Panc1 (cell line): ENCODE measurements at regions not wholly inside any gene's neighbourhood (a gene's known extent, or its start where the extent isn't known, plus 50 kb on each side); places are given as distances from the start of the nearest gene placed in this dataset.
A peak's percentile ranks its signal among the peaks of the same experiment; 100 is the strongest.

Experiments
- ATAC-seq: fragments of 200-7000 bp; cut with Tn5 transposase; 2 replicates; pipeline ENCODE4 v1.9.1; 2020; ENCODE audit warnings: mild to moderate bottlenecking, moderate library complexity
- BruUV-seq: library from RNA; stranded (reverse); fragments of 400-500 nt; replicated peaks from 2 replicates; lab custom pipeline; 2021; lab: Mats Ljungman, UMichigan
- CTCF ChIA-PET: fragments of 300-600 bp; sonication (Branson Sonifier 250); formaldehyde crosslinking; loops from one replicate; lab custom pipeline; 2022; ENCODE audit warnings: antibody characterized with exemption; lab: Charles Lee
- POLR2A ChIA-PET: fragments of 300-600 bp; sonication (Branson Sonifier 250); formaldehyde crosslinking; loops from one replicate; lab custom pipeline; 2022; ENCODE audit warnings: antibody characterized with exemption; lab: Charles Lee
- DNase-seq: peaks from one replicate; pipeline ENCODE4 v3.0.0-alpha.2; 2010; ENCODE audit warnings: low read depth, low spot score
- H3K27ac ChIP-seq: 2 replicates; pipeline ENCODE4 v1.5.1; 2011; ENCODE audit warnings: mild to moderate bottlenecking, low read length, inconsistent platforms
- H3K27me3 ChIP-seq: fragments of 200-500 bp; sonication (Bioruptor generic); 2 replicates; pipeline ENCODE4 v1.6.0; 2014; ENCODE audit warnings: low read length, inconsistent platforms; ENCODE audit not compliant: control insufficient read depth, insufficient read depth
- H3K36me3 ChIP-seq: fragments of 200-500 bp; sonication (Bioruptor generic); 2 replicates; pipeline ENCODE4 v1.5.1; 2014; ENCODE audit warnings: inconsistent platforms, mild to moderate bottlenecking, low read length, moderate library complexity; ENCODE audit not compliant: control insufficient read depth, insufficient read depth
- H3K4me1 ChIP-seq: 2 replicates; pipeline ENCODE4 v1.5.1; 2011; ENCODE audit warnings: inconsistent platforms, mild to moderate bottlenecking, low read length, moderate library complexity; ENCODE audit not compliant: control insufficient read depth, insufficient read depth
- H3K4me3 ChIP-seq, 2 experiments: 2 replicates each; pipeline ENCODE4 v1.5.1; 2011 to 2012; ENCODE audit warnings: low read depth in 2 of 2, low read length in 2 of 2, mild to moderate bottlenecking in 2 of 2, inconsistent platforms in 1 of 2, moderate library complexity in 1 of 2
- H3K9me3 ChIP-seq: fragments of 200-500 bp; sonication (Bioruptor generic); 2 replicates; pipeline ENCODE4 v1.5.1; 2014; ENCODE audit warnings: low read depth, mild to moderate bottlenecking, inconsistent platforms, low read length, moderate library complexity; ENCODE audit not compliant: control insufficient read depth, insufficient read depth
- POLR2AphosphoS5 ChIP-seq: IDR thresholded peaks from 2 replicates; pipeline ENCODE4 v1.6.1; 2012; ENCODE audit warnings: mild to moderate bottlenecking, low read depth, low read length, moderate library complexity
- SIN3A ChIP-seq: IDR thresholded peaks from 2 replicates; pipeline ENCODE4 v1.6.1; 2012; ENCODE audit warnings: low read depth, mild to moderate bottlenecking, low read length, moderate library complexity, borderline replicate concordance; ENCODE audit not compliant: insufficient read depth
- TCF7L2 ChIP-seq: IDR thresholded peaks from 2 replicates; pipeline ENCODE4 v1.6.1; 2011; ENCODE audit warnings: mild to moderate bottlenecking, low read depth, low read length, inconsistent platforms
- in situ Hi-C: cut with HindIII; loops from 2 replicates; pipeline ENCODE4 v1.10.0; 2016; ENCODE audit warnings: low sequenced_read_pairs, low pct_unique_long_range_greater_than_20kb
- intact Hi-C: fragments of 100-400 bp; cut with micrococcal nuclease; formaldehyde crosslinking; loops from one replicate; pipeline ENCODE4 v1.10.0; 2022; ENCODE audit not compliant: unreplicated experiment
- TF ChIP-seq, protein P1 (sequence below), 2 experiments: IDR thresholded peaks; 2 replicates each; pipeline ENCODE4 v1.6.1; 2011 to 2012; ENCODE audit warnings: low read depth in 2 of 2, control low read depth in 1 of 2, low read length in 1 of 2, mild to moderate bottlenecking in 1 of 2, moderate library complexity in 1 of 2; ENCODE audit not compliant: insufficient read depth in 1 of 2
- TF ChIP-seq, protein P2 (sequence below): fragments of 450-650 bp; IDR thresholded peaks from 2 replicates; pipeline ENCODE4 v1.5.1; 2017; ENCODE audit warnings: mild to moderate bottlenecking

DNA sequence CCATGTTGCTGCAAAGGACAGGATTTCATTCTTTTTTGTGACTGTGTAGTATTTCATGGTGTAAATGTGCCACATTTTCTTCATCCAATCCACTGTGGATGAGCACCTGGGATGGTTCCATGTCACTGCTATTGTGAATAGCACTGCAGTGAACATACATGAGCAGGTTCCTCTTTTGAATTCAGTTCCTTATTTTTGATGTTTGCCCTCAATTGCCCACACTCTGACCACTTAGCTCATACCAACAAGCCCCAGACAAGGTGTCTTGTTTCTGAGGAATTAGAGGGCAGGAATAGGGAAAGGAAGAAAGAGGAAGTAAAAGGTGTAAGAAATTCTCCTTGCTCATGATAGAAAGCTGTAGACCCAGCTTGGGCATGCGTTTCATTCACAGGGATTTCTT, 244.2 kb upstream of the ZNF507 start:
- DNase-seq, result no peak
- ATAC-seq, result no peak
- in situ Hi-C loops, result no loop called here
- BruUV-seq, result no TSS peak
- H3K4me1 ChIP-seq, result no peaks in the 10 kb centered on the region
- CTCF ChIA-PET, result no interaction called here
- TF ChIP-seq POLR2AphosphoS5 (no peak), TCF7L2 (no peak), SIN3A (no peak)
- H3K27me3 ChIP-seq, result no peaks in the 10 kb centered on the region; the same call in 1 of the 2 replicates
- POLR2A ChIA-PET, result no interaction called here
- H3K4me3 ChIP-seq, result no peak overlapping the region
- H3K27ac ChIP-seq, result no peak overlapping the region
- H3K9me3 ChIP-seq, result no peaks in the 10 kb centered on the region
- H3K36me3 ChIP-seq, result no peaks in the 10 kb centered on the region
- intact Hi-C loops, result no loop called here

DNA sequence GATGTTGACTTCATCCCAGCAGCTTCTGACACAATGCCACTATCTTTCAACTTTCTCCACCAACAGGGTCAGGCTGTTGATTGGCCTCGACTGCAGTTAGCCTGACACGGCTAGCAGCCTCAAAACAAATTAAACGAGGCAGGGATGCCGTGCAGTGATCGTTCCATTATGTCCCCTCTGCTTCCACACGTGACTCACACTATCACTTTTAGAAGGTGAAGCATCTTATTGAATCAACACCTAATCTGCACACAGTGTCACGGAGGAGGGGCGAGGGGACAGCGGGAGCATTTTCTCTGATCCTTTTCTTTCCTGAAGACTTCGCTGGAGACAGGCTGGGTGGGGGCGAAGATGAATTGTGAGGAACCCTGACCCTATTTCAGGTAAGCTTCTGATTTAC, 241.9 kb upstream of the ZNF507 start:
- in situ Hi-C loops, result no loop called here
- H3K4me1 ChIP-seq, result no peaks in the 10 kb centered on the region
- H3K9me3 ChIP-seq, result no peaks in the 10 kb centered on the region
- H3K27me3 ChIP-seq, result no peaks in the 10 kb centered on the region
- TF ChIP-seq, protein P1, sequence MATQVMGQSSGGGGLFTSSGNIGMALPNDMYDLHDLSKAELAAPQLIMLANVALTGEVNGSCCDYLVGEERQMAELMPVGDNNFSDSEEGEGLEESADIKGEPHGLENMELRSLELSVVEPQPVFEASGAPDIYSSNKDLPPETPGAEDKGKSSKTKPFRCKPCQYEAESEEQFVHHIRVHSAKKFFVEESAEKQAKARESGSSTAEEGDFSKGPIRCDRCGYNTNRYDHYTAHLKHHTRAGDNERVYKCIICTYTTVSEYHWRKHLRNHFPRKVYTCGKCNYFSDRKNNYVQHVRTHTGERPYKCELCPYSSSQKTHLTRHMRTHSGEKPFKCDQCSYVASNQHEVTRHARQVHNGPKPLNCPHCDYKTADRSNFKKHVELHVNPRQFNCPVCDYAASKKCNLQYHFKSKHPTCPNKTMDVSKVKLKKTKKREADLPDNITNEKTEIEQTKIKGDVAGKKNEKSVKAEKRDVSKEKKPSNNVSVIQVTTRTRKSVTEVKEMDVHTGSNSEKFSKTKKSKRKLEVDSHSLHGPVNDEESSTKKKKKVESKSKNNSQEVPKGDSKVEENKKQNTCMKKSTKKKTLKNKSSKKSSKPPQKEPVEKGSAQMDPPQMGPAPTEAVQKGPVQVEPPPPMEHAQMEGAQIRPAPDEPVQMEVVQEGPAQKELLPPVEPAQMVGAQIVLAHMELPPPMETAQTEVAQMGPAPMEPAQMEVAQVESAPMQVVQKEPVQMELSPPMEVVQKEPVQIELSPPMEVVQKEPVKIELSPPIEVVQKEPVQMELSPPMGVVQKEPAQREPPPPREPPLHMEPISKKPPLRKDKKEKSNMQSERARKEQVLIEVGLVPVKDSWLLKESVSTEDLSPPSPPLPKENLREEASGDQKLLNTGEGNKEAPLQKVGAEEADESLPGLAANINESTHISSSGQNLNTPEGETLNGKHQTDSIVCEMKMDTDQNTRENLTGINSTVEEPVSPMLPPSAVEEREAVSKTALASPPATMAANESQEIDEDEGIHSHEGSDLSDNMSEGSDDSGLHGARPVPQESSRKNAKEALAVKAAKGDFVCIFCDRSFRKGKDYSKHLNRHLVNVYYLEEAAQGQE (IDR thresholded peaks at IDR 0.05; ENCODE audit: insufficient read depth in 1 of 2, low read depth in 2 of 2, low read length in 1 of 2), result no peak
- TF ChIP-seq, protein P2, sequence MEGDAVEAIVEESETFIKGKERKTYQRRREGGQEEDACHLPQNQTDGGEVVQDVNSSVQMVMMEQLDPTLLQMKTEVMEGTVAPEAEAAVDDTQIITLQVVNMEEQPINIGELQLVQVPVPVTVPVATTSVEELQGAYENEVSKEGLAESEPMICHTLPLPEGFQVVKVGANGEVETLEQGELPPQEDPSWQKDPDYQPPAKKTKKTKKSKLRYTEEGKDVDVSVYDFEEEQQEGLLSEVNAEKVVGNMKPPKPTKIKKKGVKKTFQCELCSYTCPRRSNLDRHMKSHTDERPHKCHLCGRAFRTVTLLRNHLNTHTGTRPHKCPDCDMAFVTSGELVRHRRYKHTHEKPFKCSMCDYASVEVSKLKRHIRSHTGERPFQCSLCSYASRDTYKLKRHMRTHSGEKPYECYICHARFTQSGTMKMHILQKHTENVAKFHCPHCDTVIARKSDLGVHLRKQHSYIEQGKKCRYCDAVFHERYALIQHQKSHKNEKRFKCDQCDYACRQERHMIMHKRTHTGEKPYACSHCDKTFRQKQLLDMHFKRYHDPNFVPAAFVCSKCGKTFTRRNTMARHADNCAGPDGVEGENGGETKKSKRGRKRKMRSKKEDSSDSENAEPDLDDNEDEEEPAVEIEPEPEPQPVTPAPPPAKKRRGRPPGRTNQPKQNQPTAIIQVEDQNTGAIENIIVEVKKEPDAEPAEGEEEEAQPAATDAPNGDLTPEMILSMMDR, result no peak
- TF ChIP-seq POLR2AphosphoS5 (no peak), TCF7L2 (no peak), SIN3A (no peak)
- ATAC-seq (no peak), DNase-seq (no peak)
- BruUV-seq, result no TSS peak
- CTCF ChIA-PET, result no interaction called here
- no peak overlapping the region for H3K27ac ChIP-seq
- H3K4me3 ChIP-seq, result no peak overlapping the region
- POLR2A ChIA-PET, result no interaction called here
- H3K36me3 ChIP-seq, result no peaks in the 10 kb centered on the region
- intact Hi-C loops, result no loop called here

DNA sequence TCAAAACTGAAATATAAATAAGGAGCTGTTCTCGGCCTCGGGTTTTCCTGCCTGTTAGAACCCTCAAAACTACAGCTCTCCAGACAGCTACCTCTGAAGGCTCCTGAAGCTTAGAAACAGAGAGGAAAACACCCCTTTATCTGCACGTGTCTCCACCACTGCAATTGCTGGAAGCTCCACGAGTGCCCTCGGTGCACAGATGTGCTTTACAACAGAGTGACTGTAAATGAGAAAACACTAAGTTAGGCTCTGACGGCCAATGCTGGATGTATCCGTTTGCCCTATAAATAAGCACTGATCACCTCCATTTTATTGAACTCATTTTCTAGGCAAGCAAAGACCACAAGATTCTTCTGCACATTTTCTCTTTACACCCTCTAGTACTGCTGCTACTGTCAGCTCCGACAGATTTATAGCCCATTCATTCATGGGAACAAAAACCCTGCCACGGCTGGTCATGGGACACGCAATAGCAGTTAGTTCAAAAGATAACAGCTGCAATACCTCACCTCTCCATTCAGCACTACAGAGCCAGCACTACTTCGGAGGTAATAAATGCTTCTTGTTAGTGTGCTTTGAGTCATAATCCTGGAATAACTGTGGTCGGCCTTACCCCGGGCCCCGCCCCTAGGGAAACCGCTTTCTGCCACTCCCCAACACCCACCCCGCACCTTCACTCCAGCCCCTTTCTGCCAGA, 241.1 kb upstream of the ZNF507 start:
- Histone ChIP-seq H3K4me3 (no peak overlapping the region), H3K27ac (no peak overlapping the region), H3K9me3 (no peaks in the 10 kb centered on the region), H3K36me3 (no peaks in the 10 kb centered on the region), H3K4me1 (no peaks in the 10 kb centered on the region), H3K27me3 (no peaks in the 10 kb centered on the region)
- TF ChIP-seq, protein P1 (IDR thresholded peaks at IDR 0.05; ENCODE audit: insufficient read depth in 1 of 2, low read depth in 2 of 2, low read length in 1 of 2), result no peak
- TF ChIP-seq POLR2AphosphoS5, result no peak
- no peak for TF ChIP-seq TCF7L2
- TF ChIP-seq, protein P2, result no peak
- intact Hi-C loops, result no loop called here
- in situ Hi-C loops, result no loop called here
- ChIA-PET CTCF (no interaction called here), POLR2A (no interaction called here)
- no peak for DNase-seq
- BruUV-seq, result no TSS peak
- ATAC-seq, result peak; percentile 83
